ENCODE measurements at regions not wholly inside any gene's neighbourhood (a gene's known extent, or its start where the extent isn't known, plus 50 kb on each side); places are given as distances from the start of the nearest gene placed in this dataset.

DNA sequence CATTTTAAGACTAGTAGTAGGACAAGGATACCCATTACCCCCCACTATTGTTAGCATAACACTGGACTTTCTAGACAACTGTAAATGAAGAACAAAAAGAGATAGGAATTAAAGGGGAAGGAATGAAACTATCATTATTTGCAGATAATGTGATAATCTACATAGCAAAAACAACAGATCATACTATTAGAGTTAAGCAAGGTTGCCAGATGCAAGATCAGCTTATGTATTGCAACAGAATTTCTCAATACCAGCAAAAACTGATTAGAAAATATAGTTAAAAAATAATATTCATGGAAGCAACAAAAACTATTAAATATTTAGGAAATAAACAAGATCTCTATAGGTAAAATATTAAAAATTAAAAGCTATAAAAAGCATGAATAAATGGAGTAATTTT lies 194.4 kb upstream of the SPRED2 start:
- TF ChIP-seq, protein P1, sequence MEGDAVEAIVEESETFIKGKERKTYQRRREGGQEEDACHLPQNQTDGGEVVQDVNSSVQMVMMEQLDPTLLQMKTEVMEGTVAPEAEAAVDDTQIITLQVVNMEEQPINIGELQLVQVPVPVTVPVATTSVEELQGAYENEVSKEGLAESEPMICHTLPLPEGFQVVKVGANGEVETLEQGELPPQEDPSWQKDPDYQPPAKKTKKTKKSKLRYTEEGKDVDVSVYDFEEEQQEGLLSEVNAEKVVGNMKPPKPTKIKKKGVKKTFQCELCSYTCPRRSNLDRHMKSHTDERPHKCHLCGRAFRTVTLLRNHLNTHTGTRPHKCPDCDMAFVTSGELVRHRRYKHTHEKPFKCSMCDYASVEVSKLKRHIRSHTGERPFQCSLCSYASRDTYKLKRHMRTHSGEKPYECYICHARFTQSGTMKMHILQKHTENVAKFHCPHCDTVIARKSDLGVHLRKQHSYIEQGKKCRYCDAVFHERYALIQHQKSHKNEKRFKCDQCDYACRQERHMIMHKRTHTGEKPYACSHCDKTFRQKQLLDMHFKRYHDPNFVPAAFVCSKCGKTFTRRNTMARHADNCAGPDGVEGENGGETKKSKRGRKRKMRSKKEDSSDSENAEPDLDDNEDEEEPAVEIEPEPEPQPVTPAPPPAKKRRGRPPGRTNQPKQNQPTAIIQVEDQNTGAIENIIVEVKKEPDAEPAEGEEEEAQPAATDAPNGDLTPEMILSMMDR (conservative IDR thresholded peaks at IDR 0.05; ENCODE audit: low read length), result no peak
- no peak for TF ChIP-seq EZH2phosphoT487 (IDR thresholded peaks at IDR 0.05; ENCODE audit: borderline replicate concordance)

All from Loucy (cell line).